GM12878 (cell line): ENCODE measurements at regions not wholly inside any gene's neighbourhood (a gene's known extent, or its start where the extent isn't known, plus 50 kb on each side); places are given as distances from the start of the nearest gene placed in this dataset.

Source experiments
- ATAC-seq: fragments of 200-7000 bp; cut with Tn5 transposase; 3 replicates; pipeline ENCODE4 v1.9.1; 2020; ENCODE audit warnings: mild to moderate bottlenecking, moderate library complexity
- BruUV-seq: library from RNA; stranded (reverse); fragments of 400-500 nt; replicated peaks from 2 replicates; lab custom pipeline; 2021; lab: Mats Ljungman, UMichigan
- CTCF ChIA-PET: fragments of 300-600 bp; sonication (Branson Sonifier 250); formaldehyde crosslinking; extraction: SDS; loops from one replicate; lab custom pipeline; 2021; ENCODE audit warnings: inconsistent platforms; lab: Yijun Ruan, JAX
- POLR2A ChIA-PET: fragments of 350-600 bp; formaldehyde crosslinking; extraction: SDS; loops from one replicate; lab custom pipeline; 2021; ENCODE audit warnings: inconsistent platforms; lab: Charles Lee
- RAD21 ChIA-PET: fragments of 300-600 bp; sonication (Branson Sonifier 250); formaldehyde crosslinking; loops from one replicate; lab custom pipeline; 2023; ENCODE audit warnings: antibody characterized with exemption; ENCODE audit not compliant: unreplicated experiment; lab: Charles Lee
- SMC1A ChIA-PET: fragments of 300-600 bp; sonication (Branson Sonifier 250); formaldehyde crosslinking; loops from one replicate; lab custom pipeline; 2023; ENCODE audit not compliant: unreplicated experiment, uncharacterized antibody; lab: Charles Lee
- DNase-seq: peaks from one replicate; pipeline ENCODE4 v3.0.0-alpha.2; 2011; ENCODE audit warnings: low read depth, low spot score
- FAIRE-seq: peaks from 3 replicates; lab custom pipeline; 2011; peaks lifted over from hg19 to GRCh38; lab: Jason Lieb, UNC
- H2AFZ ChIP-seq: 2 replicates; pipeline ENCODE4 v1.6.0; 2011; ENCODE audit warnings: low read depth, low read length, control low read depth; ENCODE audit not compliant: control insufficient read depth
- H3K27ac ChIP-seq: 2 replicates; pipeline ENCODE4 v1.5.1; 2011; ENCODE audit warnings: control low read depth; ENCODE audit not compliant: control insufficient read depth, insufficient read depth
- H3K27me3 ChIP-seq, 2 experiments: replicated peaks in 1 of 2; 2 replicates each; pipeline versions ENCODE4 v1.6.0 to v1.6.1; 2011; ENCODE audit warnings: low read length in 1 of 2; ENCODE audit not compliant: control insufficient read depth in 2 of 2, insufficient read depth in 2 of 2
- H3K36me3 ChIP-seq, 2 experiments: 2 replicates each; pipeline ENCODE4 v1.5.1; 2011; ENCODE audit warnings: low read length in 1 of 2; ENCODE audit not compliant: control insufficient read depth in 2 of 2, insufficient read depth in 2 of 2
- H3K4me1 ChIP-seq: 2 replicates; pipeline ENCODE4 v1.6.1; 2011; ENCODE audit warnings: mild to moderate bottlenecking, low read length, moderate library complexity, mixed read lengths; ENCODE audit not compliant: control insufficient read depth, insufficient read depth
- H3K4me2 ChIP-seq: 2 replicates; pipeline ENCODE4 v1.6.0; 2011; ENCODE audit warnings: control low read depth; ENCODE audit not compliant: control insufficient read depth, insufficient read depth
- H3K4me3 ChIP-seq: fragments of 200-600 bp; sonication (generic); 2 replicates; pipeline ENCODE4 v1.5.1; 2016
- H3K79me2 ChIP-seq: 2 replicates; pipeline ENCODE4 v1.6.0; 2011; ENCODE audit warnings: low read length; ENCODE audit not compliant: control insufficient read depth, insufficient read depth
- H3K9ac ChIP-seq: 2 replicates; pipeline ENCODE4 v1.8.0; 2011; ENCODE audit warnings: low read length, control low read depth, mixed read lengths; ENCODE audit not compliant: control insufficient read depth, insufficient read depth
- H3K9me3 ChIP-seq: replicated peaks from 3 replicates; pipeline ENCODE4 v1.5.1; 2011; ENCODE audit warnings: mild to moderate bottlenecking, low read length; ENCODE audit not compliant: control insufficient read depth, insufficient read depth
- H4K20me1 ChIP-seq: 2 replicates; pipeline ENCODE4 v1.6.0; 2011; ENCODE audit not compliant: control insufficient read depth, insufficient read depth
- CREB1 ChIP-seq: IDR thresholded peaks from 2 replicates; pipeline ENCODE4 v1.6.1; 2012; ENCODE audit warnings: low read depth, mild to moderate bottlenecking, inconsistent platforms
- FOXM1 ChIP-seq: IDR thresholded peaks from 2 replicates; pipeline ENCODE4 v1.6.1; 2012; ENCODE audit warnings: low read depth, mild to moderate bottlenecking, inconsistent platforms, low read length, moderate library complexity
- RUNX3 ChIP-seq: IDR thresholded peaks from 2 replicates; pipeline ENCODE4 v1.6.1; 2012; ENCODE audit warnings: low read length, inconsistent platforms
- SPI1 ChIP-seq: IDR thresholded peaks from 2 replicates; pipeline ENCODE4 v1.6.1; 2011; ENCODE audit warnings: low read depth, mild to moderate bottlenecking, low read length, moderate library complexity, borderline replicate concordance; ENCODE audit not compliant: insufficient read depth
- ZBTB40 ChIP-seq: fragments of 450-650 bp; IDR thresholded peaks from 2 replicates; pipeline ENCODE4 v1.6.1; 2016; ENCODE audit warnings: mild to moderate bottlenecking, moderate library complexity, borderline replicate concordance
- WGBS: methylation state at CpG from one replicate; pipeline ENCODE4 v1.1.6; 2016; ENCODE audit warnings: low lambda C conversion rate; ENCODE audit not compliant: insufficient replicate concordance, insufficient coverage; ENCODE audit errors: missing lambda C conversion rate; 5-methylcytosine and 5-hydroxymethylcytosine counted together
- in situ Hi-C: fragments of 300-500 bp; cut with MboI; formaldehyde crosslinking; loops from 9 replicates; pipeline ENCODE4 v1.14.3; 2018; ENCODE audit warnings: mixed read lengths
- intact Hi-C: fragments of 100-400 bp; cut with micrococcal nuclease; formaldehyde crosslinking; loops from one replicate; pipeline ENCODE4 v1.14.2; 2022; ENCODE audit not compliant: unreplicated experiment
- TF ChIP-seq, protein P1 (sequence below): fragments of 450-650 bp; formaldehyde crosslinking; IDR thresholded peaks from 2 replicates; pipeline ENCODE4 v1.4.0; 2022; ENCODE audit warnings: mild to moderate bottlenecking, moderate library complexity

DNA sequence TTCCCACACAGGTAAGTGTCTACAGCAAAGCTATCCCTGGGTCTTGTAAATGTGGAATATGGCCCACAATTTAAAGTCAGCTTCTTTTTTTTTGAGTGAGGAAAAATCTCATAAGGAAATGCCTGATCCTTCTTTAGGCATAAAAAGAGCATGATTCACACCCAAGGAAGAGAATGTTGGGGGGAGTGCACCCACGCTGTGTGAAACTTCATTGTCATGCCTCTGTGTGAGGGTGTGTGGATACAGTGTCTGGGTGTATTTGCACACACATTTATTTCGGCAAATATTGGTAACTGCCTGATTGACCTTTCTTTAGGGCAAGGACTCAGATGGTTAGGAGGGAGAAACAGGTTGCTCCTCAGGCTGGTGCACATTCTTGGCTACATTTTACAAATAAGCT lies 196.8 kb upstream of the STXBP6 start:
- ATAC-seq (no peak), FAIRE-seq (no peak), DNase-seq (no peak)
- Histone ChIP-seq H3K9ac (no peak overlapping the region), H3K4me2 (no peak overlapping the region), H3K4me1 (no peaks in the 10 kb centered on the region), H3K36me3 (no peaks in the 10 kb centered on the region), H3K27me3 (no peaks in the 10 kb centered on the region), H3K9me3 (no peaks in the 10 kb centered on the region), H3K79me2 (no peaks in the 10 kb centered on the region), H2AFZ (no peak overlapping the region), H3K4me3 (no peak overlapping the region), H3K27ac (no peak overlapping the region), H4K20me1 (no peaks in the 10 kb centered on the region)
- ChIA-PET SMC1A (interaction anchor here (0.7 kb wide), 1 partner anchor 16 kb away, joined by 3 read pairs; no protein-coding TSS in a partner anchor), POLR2A (no interaction called here), RAD21 (no interaction called here), CTCF (no interaction called here)
- in situ Hi-C loops: no loop called here
- WGBS: 0% methylated on average over 2 of the region's 2 CpGs
- intact Hi-C loops: loop anchor here (10.0 kb wide), 1 partner anchor 512 kb away; no protein-coding TSS in a partner anchor
- TF ChIP-seq ZBTB40 (no peak), RUNX3 (no peak), SPI1 (no peak), CREB1 (no peak), FOXM1 (no peak)
- TF ChIP-seq, protein P1, sequence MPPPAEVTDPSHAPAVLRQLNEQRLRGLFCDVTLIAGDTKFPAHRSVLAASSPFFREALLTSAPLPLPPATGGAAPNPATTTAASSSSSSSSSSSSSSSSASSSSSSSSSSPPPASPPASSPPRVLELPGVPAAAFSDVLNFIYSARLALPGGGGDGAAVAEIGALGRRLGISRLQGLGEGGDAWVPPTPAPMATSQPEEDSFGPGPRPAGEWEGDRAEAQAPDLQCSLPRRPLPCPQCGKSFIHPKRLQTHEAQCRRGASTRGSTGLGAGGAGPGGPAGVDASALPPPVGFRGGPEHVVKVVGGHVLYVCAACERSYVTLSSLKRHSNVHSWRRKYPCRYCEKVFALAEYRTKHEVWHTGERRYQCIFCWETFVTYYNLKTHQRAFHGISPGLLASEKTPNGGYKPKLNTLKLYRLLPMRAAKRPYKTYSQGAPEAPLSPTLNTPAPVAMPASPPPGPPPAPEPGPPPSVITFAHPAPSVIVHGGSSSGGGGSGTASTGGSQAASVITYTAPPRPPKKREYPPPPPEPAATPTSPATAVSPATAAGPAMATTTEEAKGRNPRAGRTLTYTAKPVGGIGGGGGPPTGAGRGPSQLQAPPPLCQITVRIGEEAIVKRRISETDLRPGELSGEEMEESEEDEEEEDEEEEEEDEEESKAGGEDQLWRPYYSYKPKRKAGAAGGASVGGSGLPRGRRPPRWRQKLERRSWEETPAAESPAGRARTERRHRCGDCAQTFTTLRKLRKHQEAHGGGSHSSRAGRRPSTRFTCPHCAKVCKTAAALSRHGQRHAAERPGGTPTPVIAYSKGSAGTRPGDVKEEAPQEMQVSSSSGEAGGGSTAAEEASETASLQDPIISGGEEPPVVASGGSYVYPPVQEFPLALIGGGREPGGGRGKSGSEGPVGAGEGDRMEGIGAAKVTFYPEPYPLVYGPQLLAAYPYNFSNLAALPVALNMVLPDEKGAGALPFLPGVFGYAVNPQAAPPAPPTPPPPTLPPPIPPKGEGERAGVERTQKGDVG (CRISPR knock-in tag): no peak
- no TSS peak for BruUV-seq
